H1 (cell line): ENCODE measurements at regions not wholly inside any gene's neighbourhood (a gene's known extent, or its start where the extent isn't known, plus 50 kb on each side); places are given as distances from the start of the nearest gene placed in this dataset.

Experiments used
- CHD1 ChIP-seq: IDR thresholded peaks from 2 replicates; pipeline ENCODE4 v1.6.1; 2012; ENCODE audit warnings: low read depth, low read length, improper control_type of control experiment
- GABPA ChIP-seq: IDR thresholded peaks from 2 replicates; pipeline ENCODE4 v1.6.1; 2011; ENCODE audit warnings: mild to moderate bottlenecking, low read length, moderate library complexity, borderline replicate concordance; ENCODE audit not compliant: insufficient read depth
- GTF2F1 ChIP-seq: IDR thresholded peaks from 2 replicates; pipeline ENCODE4 v1.6.1; 2012; ENCODE audit warnings: low read depth, low read length, improper control_type of control experiment, borderline replicate concordance
- MAX ChIP-seq: IDR thresholded peaks from 2 replicates; pipeline ENCODE4 v1.6.1; 2012; ENCODE audit warnings: inconsistent platforms
- SRF ChIP-seq: IDR thresholded peaks from 2 replicates; pipeline ENCODE4 v1.6.1; 2011; ENCODE audit warnings: mild to moderate bottlenecking, low read depth, low read length, moderate library complexity

- TF ChIP-seq GTF2F1: no peak
- no peak for TF ChIP-seq GABPA
- no peak for TF ChIP-seq SRF
- no peak for TF ChIP-seq CHD1
- no peak for TF ChIP-seq MAX
Observed at GRCh38 chr19:27764186-27764804, 1448.7 kb downstream of the UQCRFS1 start (continued).
